Breast epithelium (tissue), 3 donors: ENCODE measurements at regions not wholly inside any gene's neighbourhood (a gene's known extent, or its start where the extent isn't known, plus 50 kb on each side); places are given as distances from the start of the nearest gene placed in this dataset.

Experiments
- CTCF ChIP-seq, 3 donors: fragments of 450-650 bp; IDR thresholded peaks; one replicate each; pipeline ENCODE4 v1.5.1; 2016 to 2017; ENCODE audit warnings: antibody characterized with exemption in 3 of 3, mild to moderate bottlenecking in 3 of 3, moderate library complexity in 3 of 3
- POLR2AphosphoS5 ChIP-seq, 3 donors: sonication (generic); formaldehyde crosslinking; IDR thresholded peaks; one replicate each; pipeline ENCODE4 v1.6.1; 2017; ENCODE audit warnings: antibody characterized with exemption in 3 of 3

- TF ChIP-seq CTCF (IDR thresholded peaks at IDR 0.05), result no peak
- TF ChIP-seq POLR2AphosphoS5 (IDR thresholded peaks at IDR 0.05), result no peak
Measured at GRCh38 chr13:56459286-56459685, 681.4 kb upstream of the PRR20A start.
